Liver (tissue), 3 donors: ENCODE measurements at regions not wholly inside any gene's neighbourhood (a gene's known extent, or its start where the extent isn't known, plus 50 kb on each side); places are given as distances from the start of the nearest gene placed in this dataset.

Experiments used
- EGR1 ChIP-seq, 2 donors: IDR thresholded peaks; 2 replicates each; pipeline ENCODE4 v1.6.1; 2016 to 2018; ENCODE audit warnings: antibody characterized with exemption in 2 of 2, low read depth in 2 of 2
- FOXA1 ChIP-seq: IDR thresholded peaks from 2 replicates; pipeline ENCODE4 v1.6.1; 2016; ENCODE audit warnings: antibody characterized with exemption
- GABPA ChIP-seq, 2 donors: IDR thresholded peaks in 1 of 2; conservative IDR thresholded peaks in 1 of 2; 2 replicates each; pipeline ENCODE4 v1.6.1; 2016; ENCODE audit warnings: antibody characterized with exemption in 2 of 2, mild to moderate bottlenecking in 1 of 2, moderate library complexity in 1 of 2
- JUND ChIP-seq, 2 donors: IDR thresholded peaks; 2 replicates each; pipeline ENCODE4 v1.6.1; 2016; ENCODE audit warnings: antibody characterized with exemption in 2 of 2
- NR2F2 ChIP-seq: IDR thresholded peaks from 2 replicates; pipeline ENCODE4 v1.6.1; 2016; ENCODE audit warnings: antibody characterized with exemption
- RAD21 ChIP-seq, 2 donors: IDR thresholded peaks; 2 replicates each; pipeline ENCODE4 v1.6.1; 2016; ENCODE audit warnings: antibody characterized with exemption in 2 of 2, mild to moderate bottlenecking in 2 of 2
- SP1 ChIP-seq: IDR thresholded peaks from 2 replicates; pipeline ENCODE4 v1.6.1; 2018; ENCODE audit warnings: antibody characterized with exemption, mild to moderate bottlenecking
- TAF1 ChIP-seq: conservative IDR thresholded peaks from 2 replicates; pipeline ENCODE4 v1.6.1; 2016; ENCODE audit warnings: antibody characterized with exemption, mild to moderate bottlenecking
- YY1 ChIP-seq: IDR thresholded peaks from 2 replicates; pipeline ENCODE4 v1.6.1; 2016; ENCODE audit warnings: antibody characterized with exemption, mild to moderate bottlenecking
- TF ChIP-seq, protein P1 (sequence below): fragments of 150-350 bp; IDR thresholded peaks from 2 replicates; pipeline ENCODE4 v1.5.1; 2017; ENCODE audit warnings: improper control_type of control experiment, low read depth, low read length; ENCODE audit not compliant: missing input control
- TF ChIP-seq, protein P2 (sequence below): IDR thresholded peaks from 2 replicates; pipeline ENCODE4 v1.6.1; 2016; ENCODE audit warnings: antibody characterized with exemption
- TF ChIP-seq, protein P3 (sequence below): IDR thresholded peaks from 2 replicates; pipeline ENCODE4 v1.6.1; 2016; ENCODE audit warnings: antibody characterized with exemption
- TF ChIP-seq, protein P4 (sequence below): IDR thresholded peaks from 2 replicates; pipeline ENCODE4 v1.6.1; 2016; ENCODE audit warnings: antibody characterized with exemption, mild to moderate bottlenecking
- TF ChIP-seq, protein P5 (sequence below): IDR thresholded peaks from 2 replicates; pipeline ENCODE4 v1.6.1; 2016; ENCODE audit warnings: antibody characterized with exemption
- donor health status: healthy.
- donor health status: healthy.

DNA sequence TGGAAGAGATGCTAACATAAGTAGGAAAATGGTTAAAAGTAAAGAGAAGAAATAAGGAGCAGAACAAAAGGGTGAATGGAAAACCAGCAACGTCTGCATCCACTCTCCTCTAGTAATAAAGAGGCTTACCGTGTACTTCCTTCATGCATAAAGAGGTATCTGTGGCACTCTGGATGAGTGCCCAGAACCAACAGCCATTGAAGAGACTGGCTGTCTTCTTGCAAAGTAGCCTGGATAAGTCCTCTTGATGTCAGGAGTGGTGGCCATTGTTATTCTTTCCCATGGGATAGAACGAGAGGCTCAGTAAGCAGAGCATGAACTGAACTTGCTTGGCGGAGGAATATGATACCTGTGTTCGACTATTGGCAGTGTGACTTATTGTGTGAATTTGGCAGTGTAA is 186.2 kb upstream of the RASGRP1 start:
- TF ChIP-seq, protein P1, sequence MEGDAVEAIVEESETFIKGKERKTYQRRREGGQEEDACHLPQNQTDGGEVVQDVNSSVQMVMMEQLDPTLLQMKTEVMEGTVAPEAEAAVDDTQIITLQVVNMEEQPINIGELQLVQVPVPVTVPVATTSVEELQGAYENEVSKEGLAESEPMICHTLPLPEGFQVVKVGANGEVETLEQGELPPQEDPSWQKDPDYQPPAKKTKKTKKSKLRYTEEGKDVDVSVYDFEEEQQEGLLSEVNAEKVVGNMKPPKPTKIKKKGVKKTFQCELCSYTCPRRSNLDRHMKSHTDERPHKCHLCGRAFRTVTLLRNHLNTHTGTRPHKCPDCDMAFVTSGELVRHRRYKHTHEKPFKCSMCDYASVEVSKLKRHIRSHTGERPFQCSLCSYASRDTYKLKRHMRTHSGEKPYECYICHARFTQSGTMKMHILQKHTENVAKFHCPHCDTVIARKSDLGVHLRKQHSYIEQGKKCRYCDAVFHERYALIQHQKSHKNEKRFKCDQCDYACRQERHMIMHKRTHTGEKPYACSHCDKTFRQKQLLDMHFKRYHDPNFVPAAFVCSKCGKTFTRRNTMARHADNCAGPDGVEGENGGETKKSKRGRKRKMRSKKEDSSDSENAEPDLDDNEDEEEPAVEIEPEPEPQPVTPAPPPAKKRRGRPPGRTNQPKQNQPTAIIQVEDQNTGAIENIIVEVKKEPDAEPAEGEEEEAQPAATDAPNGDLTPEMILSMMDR = no peak
- TF ChIP-seq TAF1 (no peak), EGR1 (IDR thresholded peaks at IDR 0.05; ENCODE audit: low read depth in 2 of 2) (no peak), FOXA1 (no peak), SP1 (no peak), GABPA (IDR thresholded peaks at IDR 0.05 in 1 of 2, conservative IDR thresholded peaks at IDR 0.05 in 1 of 2) (no peak), RAD21 (IDR thresholded peaks at IDR 0.05) (no peak), YY1 (no peak), NR2F2 (no peak), JUND (IDR thresholded peaks at IDR 0.05) (no peak)
- TF ChIP-seq, protein P2, sequence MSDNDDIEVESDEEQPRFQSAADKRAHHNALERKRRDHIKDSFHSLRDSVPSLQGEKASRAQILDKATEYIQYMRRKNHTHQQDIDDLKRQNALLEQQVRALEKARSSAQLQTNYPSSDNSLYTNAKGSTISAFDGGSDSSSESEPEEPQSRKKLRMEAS = no peak
- TF ChIP-seq, protein P3, sequence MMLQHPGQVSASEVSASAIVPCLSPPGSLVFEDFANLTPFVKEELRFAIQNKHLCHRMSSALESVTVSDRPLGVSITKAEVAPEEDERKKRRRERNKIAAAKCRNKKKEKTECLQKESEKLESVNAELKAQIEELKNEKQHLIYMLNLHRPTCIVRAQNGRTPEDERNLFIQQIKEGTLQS = no peak
- TF ChIP-seq, protein P4, sequence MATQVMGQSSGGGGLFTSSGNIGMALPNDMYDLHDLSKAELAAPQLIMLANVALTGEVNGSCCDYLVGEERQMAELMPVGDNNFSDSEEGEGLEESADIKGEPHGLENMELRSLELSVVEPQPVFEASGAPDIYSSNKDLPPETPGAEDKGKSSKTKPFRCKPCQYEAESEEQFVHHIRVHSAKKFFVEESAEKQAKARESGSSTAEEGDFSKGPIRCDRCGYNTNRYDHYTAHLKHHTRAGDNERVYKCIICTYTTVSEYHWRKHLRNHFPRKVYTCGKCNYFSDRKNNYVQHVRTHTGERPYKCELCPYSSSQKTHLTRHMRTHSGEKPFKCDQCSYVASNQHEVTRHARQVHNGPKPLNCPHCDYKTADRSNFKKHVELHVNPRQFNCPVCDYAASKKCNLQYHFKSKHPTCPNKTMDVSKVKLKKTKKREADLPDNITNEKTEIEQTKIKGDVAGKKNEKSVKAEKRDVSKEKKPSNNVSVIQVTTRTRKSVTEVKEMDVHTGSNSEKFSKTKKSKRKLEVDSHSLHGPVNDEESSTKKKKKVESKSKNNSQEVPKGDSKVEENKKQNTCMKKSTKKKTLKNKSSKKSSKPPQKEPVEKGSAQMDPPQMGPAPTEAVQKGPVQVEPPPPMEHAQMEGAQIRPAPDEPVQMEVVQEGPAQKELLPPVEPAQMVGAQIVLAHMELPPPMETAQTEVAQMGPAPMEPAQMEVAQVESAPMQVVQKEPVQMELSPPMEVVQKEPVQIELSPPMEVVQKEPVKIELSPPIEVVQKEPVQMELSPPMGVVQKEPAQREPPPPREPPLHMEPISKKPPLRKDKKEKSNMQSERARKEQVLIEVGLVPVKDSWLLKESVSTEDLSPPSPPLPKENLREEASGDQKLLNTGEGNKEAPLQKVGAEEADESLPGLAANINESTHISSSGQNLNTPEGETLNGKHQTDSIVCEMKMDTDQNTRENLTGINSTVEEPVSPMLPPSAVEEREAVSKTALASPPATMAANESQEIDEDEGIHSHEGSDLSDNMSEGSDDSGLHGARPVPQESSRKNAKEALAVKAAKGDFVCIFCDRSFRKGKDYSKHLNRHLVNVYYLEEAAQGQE = no peak
- TF ChIP-seq, protein P5, sequence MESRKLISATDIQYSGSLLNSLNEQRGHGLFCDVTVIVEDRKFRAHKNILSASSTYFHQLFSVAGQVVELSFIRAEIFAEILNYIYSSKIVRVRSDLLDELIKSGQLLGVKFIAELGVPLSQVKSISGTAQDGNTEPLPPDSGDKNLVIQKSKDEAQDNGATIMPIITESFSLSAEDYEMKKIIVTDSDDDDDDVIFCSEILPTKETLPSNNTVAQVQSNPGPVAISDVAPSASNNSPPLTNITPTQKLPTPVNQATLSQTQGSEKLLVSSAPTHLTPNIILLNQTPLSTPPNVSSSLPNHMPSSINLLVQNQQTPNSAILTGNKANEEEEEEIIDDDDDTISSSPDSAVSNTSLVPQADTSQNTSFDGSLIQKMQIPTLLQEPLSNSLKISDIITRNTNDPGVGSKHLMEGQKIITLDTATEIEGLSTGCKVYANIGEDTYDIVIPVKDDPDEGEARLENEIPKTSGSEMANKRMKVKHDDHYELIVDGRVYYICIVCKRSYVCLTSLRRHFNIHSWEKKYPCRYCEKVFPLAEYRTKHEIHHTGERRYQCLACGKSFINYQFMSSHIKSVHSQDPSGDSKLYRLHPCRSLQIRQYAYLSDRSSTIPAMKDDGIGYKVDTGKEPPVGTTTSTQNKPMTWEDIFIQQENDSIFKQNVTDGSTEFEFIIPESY = no peak
